ENCODE measurements at regions not wholly inside any gene's neighbourhood (a gene's known extent, or its start where the extent isn't known, plus 50 kb on each side); places are given as distances from the start of the nearest gene placed in this dataset.
"Not testable (repeated sequence)": the region's sequence is repeated elsewhere in the genome, so short reads cannot be mapped to it uniquely, and the experiment has no call there.

DNA sequence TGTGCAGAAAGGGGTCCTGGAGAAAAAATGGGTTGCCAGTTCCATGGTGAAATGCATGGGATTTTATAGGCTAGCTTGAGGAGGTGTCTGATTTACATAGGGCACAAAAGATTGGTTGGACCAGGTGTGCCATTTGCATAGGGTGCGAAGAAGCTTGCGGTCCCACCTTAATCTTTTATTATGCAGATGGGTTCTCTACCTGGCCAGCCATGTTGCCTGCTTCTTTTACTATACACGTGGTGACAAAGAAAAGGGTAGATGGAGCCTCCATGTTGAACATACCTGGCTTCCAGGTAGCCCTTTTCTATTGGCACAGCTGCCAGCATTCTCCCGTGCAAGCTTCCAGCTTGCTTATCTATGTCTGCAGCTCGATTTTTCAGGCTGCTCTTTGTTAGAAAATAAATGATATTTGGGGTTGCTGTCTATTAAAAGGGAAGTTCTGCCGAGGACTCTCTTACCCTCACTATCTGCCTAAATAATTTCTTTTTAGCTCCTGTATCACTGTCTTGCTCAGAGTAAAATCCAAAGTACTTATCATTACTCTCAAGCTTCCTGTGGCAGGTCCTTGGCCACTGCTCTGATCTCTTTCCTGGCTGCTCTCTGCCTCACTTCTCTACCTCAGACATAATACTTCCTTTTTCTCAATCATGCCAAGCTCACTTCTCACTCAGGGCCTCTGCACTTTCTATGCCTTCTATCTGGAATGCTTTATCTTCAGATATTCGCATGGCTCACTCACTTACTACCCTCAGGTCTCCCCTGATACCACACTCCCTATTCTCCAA is 216.0 kb upstream of the DAAM1 start:
- Mint-ChIP-seq H3K36me3 (ENCODE audit: low read depth) (no peaks in the 10 kb centered on the region), H3K9me3 (no peaks in the 10 kb centered on the region), H3K4me3 (no peak overlapping the region), H3K4me1 (no peaks in the 10 kb centered on the region), H3K27ac (no peak overlapping the region), H3K27me3 (no peaks in the 10 kb centered on the region)
- ATAC-seq (replicated peaks), result no peak

DNA sequence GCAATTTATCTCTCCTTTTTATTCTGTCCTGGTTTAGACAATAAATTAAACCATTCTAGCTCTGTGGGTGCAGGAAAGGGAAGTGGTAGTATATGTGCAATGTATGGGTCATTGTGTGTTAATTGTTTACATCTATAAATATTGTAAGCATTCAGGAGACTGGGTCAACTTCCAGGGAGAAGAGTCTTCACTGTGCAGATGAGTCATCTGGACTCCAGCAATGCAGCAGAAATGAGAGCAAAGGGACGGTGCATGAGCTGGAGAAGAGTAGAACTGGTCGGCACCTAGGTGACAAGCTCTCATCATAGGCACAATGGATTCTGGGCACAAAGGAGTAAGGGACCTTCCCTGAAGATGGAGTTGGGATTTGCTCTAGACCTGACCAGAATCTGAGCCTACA is 211.1 kb upstream of the DAAM1 start:
- peaks cover under 1% of the 10 kb centered on the region for H3K27me3 Mint-ChIP-seq
- H3K36me3 Mint-ChIP-seq (ENCODE audit: low read depth), result no peaks in the 10 kb centered on the region
- H3K9me3 Mint-ChIP-seq, result no peaks in the 10 kb centered on the region
- no peaks in the 10 kb centered on the region for H3K4me1 Mint-ChIP-seq
- no peak overlapping the region for H3K4me3 Mint-ChIP-seq
- ATAC-seq (replicated peaks), result no peak
- H3K27ac Mint-ChIP-seq, result no peak overlapping the region

- no peaks in the 10 kb centered on the region for H3K4me1 Mint-ChIP-seq
- H3K9me3 Mint-ChIP-seq, result no peaks in the 10 kb centered on the region
- no peak overlapping the region for H3K27ac Mint-ChIP-seq
- no peak for ATAC-seq (replicated peaks)
- no peaks in the 10 kb centered on the region for H3K36me3 Mint-ChIP-seq (ENCODE audit: low read depth)
- H3K4me3 Mint-ChIP-seq, result no peak overlapping the region
- peaks cover 3% of the 10 kb centered on the region for H3K27me3 Mint-ChIP-seq
Measured at GRCh38 chr14:58978343-58978742, 210.1 kb upstream of the DAAM1 start.

DNA sequence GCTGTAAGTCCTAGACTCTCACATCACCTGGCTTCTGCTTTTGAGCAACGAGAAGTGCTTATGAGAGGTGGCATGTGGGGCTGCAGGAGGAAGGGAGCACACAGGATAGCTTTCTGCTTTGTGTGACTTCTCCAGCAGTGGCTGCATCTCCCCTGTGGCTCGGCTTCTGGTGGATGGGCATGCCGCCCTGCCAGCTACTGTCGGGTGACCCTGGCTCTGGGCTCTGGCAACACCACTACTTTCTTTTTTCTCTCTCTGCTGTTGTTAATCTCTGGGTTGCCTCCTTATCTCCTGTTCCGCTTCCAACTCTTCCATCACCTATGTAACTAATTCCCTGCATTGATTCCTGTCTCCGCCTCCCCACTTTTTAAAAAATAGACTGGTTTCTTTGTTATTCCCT is 209.1 kb upstream of the DAAM1 start:
- no peaks in the 10 kb centered on the region for H3K9me3 Mint-ChIP-seq
- no peak for ATAC-seq (replicated peaks)
- H3K4me1 Mint-ChIP-seq, result no peaks in the 10 kb centered on the region
- peaks cover 3% of the 10 kb centered on the region for H3K27me3 Mint-ChIP-seq
- no peak overlapping the region for H3K4me3 Mint-ChIP-seq
- no peak overlapping the region for H3K27ac Mint-ChIP-seq
- no peaks in the 10 kb centered on the region for H3K36me3 Mint-ChIP-seq (ENCODE audit: low read depth)

GRCh38 chr14:58981840-58982239 is 206.6 kb upstream of the DAAM1 start:
- no peak overlapping the region for H3K27ac Mint-ChIP-seq
- peaks cover 6% of the 10 kb centered on the region for H3K27me3 Mint-ChIP-seq
- no peaks in the 10 kb centered on the region for H3K4me1 Mint-ChIP-seq
- no peak for ATAC-seq (replicated peaks)
- H3K4me3 Mint-ChIP-seq, result no peak overlapping the region
- H3K9me3 Mint-ChIP-seq, result no peaks in the 10 kb centered on the region
- no peaks in the 10 kb centered on the region for H3K36me3 Mint-ChIP-seq (ENCODE audit: low read depth)

DNA sequence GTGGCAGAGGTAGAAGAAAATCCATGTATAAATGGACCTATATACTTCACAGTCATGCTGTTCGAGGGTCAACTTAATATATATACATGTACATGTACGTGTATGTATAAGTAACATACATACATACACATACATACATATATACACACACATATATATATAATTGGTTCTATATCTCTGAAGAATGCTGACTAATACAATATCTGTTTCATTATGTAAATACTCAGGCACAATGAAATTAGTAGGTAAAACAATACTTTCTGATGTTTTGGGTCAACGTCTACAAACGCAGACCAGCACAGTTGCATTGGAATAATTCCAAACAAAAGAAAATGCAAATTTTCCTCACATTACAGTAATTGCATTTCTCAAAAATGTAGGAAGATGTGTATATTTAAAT is 202.7 kb upstream of the DAAM1 start:
- H3K9me3 Mint-ChIP-seq, result peaks cover 4% of the 10 kb centered on the region
- ATAC-seq (replicated peaks), result no peak
- no peaks in the 10 kb centered on the region for H3K4me1 Mint-ChIP-seq
- H3K36me3 Mint-ChIP-seq (ENCODE audit: low read depth), result no peaks in the 10 kb centered on the region
- no peak overlapping the region for H3K4me3 Mint-ChIP-seq
- peaks cover 6% of the 10 kb centered on the region for H3K27me3 Mint-ChIP-seq
- H3K27ac Mint-ChIP-seq, result no peak overlapping the region

DNA sequence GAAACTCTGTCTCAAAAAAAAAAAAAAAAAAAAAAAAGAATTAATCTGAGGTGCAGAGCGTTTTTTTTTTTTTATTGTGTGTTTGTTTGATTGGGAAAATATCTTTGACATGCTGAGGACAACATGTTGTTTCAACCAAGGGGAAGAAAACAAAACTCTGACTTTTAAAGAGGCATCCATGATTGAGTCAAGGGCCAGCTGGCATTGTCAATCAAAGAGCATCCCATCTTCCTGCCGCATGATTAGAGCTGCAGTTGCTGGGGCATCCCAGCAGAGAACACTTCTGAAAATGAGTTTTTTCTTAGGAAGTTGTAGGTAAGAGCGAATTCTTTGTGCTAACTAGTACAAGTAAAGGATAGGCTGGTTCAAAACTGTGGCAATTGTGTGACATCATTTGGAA is 200.9 kb upstream of the DAAM1 start:
- Mint-ChIP-seq H3K36me3 (ENCODE audit: low read depth) (no peaks in the 10 kb centered on the region), H3K4me1 (no peaks in the 10 kb centered on the region), H3K4me3 (no peak overlapping the region), H3K27ac (no peak overlapping the region), H3K27me3 (peaks cover 6% of the 10 kb centered on the region), H3K9me3 (peaks cover 4% of the 10 kb centered on the region)
- no peak for ATAC-seq (replicated peaks)

DNA sequence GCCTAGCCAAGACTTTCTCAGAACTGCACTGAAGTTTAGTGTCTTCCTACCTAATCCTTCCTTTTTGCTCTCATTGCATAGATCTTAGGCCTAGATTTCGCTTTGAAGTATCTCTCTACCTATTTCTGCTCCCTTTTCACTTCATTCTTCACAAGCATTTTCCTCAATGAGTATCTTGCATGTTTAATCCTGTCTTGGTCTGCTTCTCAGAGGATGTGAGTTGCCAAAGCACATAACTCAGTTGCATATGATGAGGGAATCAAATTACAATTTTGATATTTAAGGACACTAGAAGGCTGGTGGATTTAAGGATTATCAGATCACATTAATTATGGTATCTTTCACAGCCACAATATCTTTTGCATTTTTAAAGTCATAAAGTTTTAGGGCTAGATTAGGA is 195.5 kb upstream of the DAAM1 start:
- Mint-ChIP-seq H3K4me3 (no peak overlapping the region), H3K9me3 (peaks cover 4% of the 10 kb centered on the region), H3K27me3 (peaks cover 3% of the 10 kb centered on the region), H3K4me1 (no peaks in the 10 kb centered on the region), H3K27ac (no peak overlapping the region), H3K36me3 (ENCODE audit: low read depth) (no peaks in the 10 kb centered on the region)
- ATAC-seq (replicated peaks), result no peak

- peaks cover 4% of the 10 kb centered on the region for H3K9me3 Mint-ChIP-seq
- H3K4me3 Mint-ChIP-seq, result no peak overlapping the region
- H3K27ac Mint-ChIP-seq, result no peak overlapping the region
- H3K4me1 Mint-ChIP-seq, result no peaks in the 10 kb centered on the region
- H3K36me3 Mint-ChIP-seq (ENCODE audit: low read depth), result no peaks in the 10 kb centered on the region
- peaks cover 3% of the 10 kb centered on the region for H3K27me3 Mint-ChIP-seq
- no peak for ATAC-seq (replicated peaks)
Measured at GRCh38 chr14:58994130-58994529, 194.3 kb upstream of the DAAM1 start.

- no peaks in the 10 kb centered on the region for H3K4me1 Mint-ChIP-seq
- H3K36me3 Mint-ChIP-seq (ENCODE audit: low read depth), result no peaks in the 10 kb centered on the region
- H3K27me3 Mint-ChIP-seq, result peaks cover 13% of the 10 kb centered on the region
- H3K4me3 Mint-ChIP-seq, result no peak overlapping the region
- H3K9me3 Mint-ChIP-seq, result no peaks in the 10 kb centered on the region
- H3K27ac Mint-ChIP-seq, result no peak overlapping the region
- no peak for ATAC-seq (replicated peaks)
Measured at GRCh38 chr14:59004012-59004411, 184.5 kb upstream of the DAAM1 start.

DNA sequence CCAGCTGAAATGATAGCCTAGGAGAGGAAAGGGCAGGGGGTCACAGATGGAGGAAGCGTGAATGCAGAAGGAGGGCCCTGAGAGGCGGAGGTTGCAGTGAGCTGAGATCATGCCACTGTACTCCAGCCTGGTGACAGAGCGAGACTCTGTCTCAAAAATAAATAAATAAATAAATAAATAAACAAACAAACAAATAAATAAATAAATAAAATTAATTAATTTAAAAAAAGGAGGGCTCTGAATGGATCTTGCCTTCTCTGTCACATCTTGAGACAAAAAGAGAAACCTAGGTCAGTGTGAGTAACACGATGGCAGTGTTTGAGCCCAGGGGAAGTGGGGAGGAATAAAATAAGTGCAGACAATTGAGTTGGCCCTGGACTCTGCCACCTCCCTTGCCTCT is 182.3 kb upstream of the DAAM1 start:
- H3K27ac Mint-ChIP-seq; H3K9me3 Mint-ChIP-seq; H3K36me3 Mint-ChIP-seq (ENCODE audit: low read depth); H3K4me1 Mint-ChIP-seq; ATAC-seq (replicated peaks); H3K4me3 Mint-ChIP-seq: not testable (repeated sequence)
- H3K27me3 Mint-ChIP-seq, result peaks cover 13% of the 10 kb centered on the region

GRCh38 chr14:59009967-59010366 is 178.5 kb upstream of the DAAM1 start:
- no peak for ATAC-seq (replicated peaks)
- Mint-ChIP-seq H3K4me3 (no peak overlapping the region), H3K4me1 (no peaks in the 10 kb centered on the region), H3K9me3 (no peaks in the 10 kb centered on the region), H3K36me3 (ENCODE audit: low read depth) (no peaks in the 10 kb centered on the region), H3K27me3 (peaks cover 9% of the 10 kb centered on the region), H3K27ac (no peak overlapping the region)

- H3K9me3 Mint-ChIP-seq, result no peaks in the 10 kb centered on the region
- H3K27ac Mint-ChIP-seq, result no peak overlapping the region
- ATAC-seq (replicated peaks), result no peak
- no peaks in the 10 kb centered on the region for H3K27me3 Mint-ChIP-seq
- H3K36me3 Mint-ChIP-seq (ENCODE audit: low read depth), result no peaks in the 10 kb centered on the region
- H3K4me1 Mint-ChIP-seq, result no peaks in the 10 kb centered on the region
- H3K4me3 Mint-ChIP-seq, result no peak overlapping the region
Measured at GRCh38 chr14:59013672-59014298, 174.7 kb upstream of the DAAM1 start.

- H3K27me3 Mint-ChIP-seq, result no peaks in the 10 kb centered on the region
- no peaks in the 10 kb centered on the region for H3K4me1 Mint-ChIP-seq
- no peak overlapping the region for H3K27ac Mint-ChIP-seq
- ATAC-seq (replicated peaks), result no peak
- H3K9me3 Mint-ChIP-seq, result no peaks in the 10 kb centered on the region
- H3K36me3 Mint-ChIP-seq (ENCODE audit: low read depth), result no peaks in the 10 kb centered on the region
- no peak overlapping the region for H3K4me3 Mint-ChIP-seq
Measured at GRCh38 chr14:59015482-59015881, 173.0 kb upstream of the DAAM1 start.

GRCh38 chr14:59017285-59017965 is 171.0 kb upstream of the DAAM1 start:
- Mint-ChIP-seq H3K36me3 (ENCODE audit: low read depth) (no peaks in the 10 kb centered on the region), H3K9me3 (no peaks in the 10 kb centered on the region), H3K27me3 (peaks cover 5% of the 10 kb centered on the region), H3K4me1 (no peaks in the 10 kb centered on the region), H3K27ac (no peak overlapping the region), H3K4me3 (no peak overlapping the region)
- no peak for ATAC-seq (replicated peaks)

All from activated T-helper 17 cell treated with anti-CD3 and anti-CD28 coated beads, Interleukin-2, amount 50 U/mL, for 72 hours (primary cell).